ENCODE measurements at regions not wholly inside any gene's neighbourhood (a gene's known extent, or its start where the extent isn't known, plus 50 kb on each side); places are given as distances from the start of the nearest gene placed in this dataset.
A peak's percentile ranks its signal among the peaks of the same experiment; 100 is the strongest.

DNA sequence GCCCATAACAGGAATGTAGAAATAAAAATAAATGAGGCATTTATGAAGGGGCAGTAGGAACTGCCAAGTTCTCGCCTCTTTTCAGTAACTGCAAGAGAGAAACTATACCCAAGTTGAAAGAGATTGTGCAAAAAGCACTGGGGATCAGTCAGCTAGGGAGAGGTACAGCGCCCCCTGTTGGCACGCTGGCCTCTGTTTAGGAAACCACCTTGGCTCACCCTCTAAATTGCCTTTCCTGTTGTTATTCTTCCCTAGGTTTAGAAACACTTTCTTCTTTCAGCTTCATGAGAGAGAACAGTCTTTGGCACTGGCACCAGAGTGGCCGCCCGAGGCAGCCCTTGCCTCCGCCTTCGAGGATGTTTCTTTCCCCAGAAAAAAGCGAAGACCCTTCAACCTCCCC lies 348.5 kb downstream of the MID1IP1 start:
- Histone ChIP-seq H3K27ac (no peak overlapping the region), H3K4me3 (no peak overlapping the region), H3K9me3 (no peaks in the 10 kb centered on the region), H3K27me3 (no peaks in the 10 kb centered on the region), H3K36me3 (no peaks in the 10 kb centered on the region), H3K4me1 (no peaks in the 10 kb centered on the region)
- TF ChIP-seq, protein P1, sequence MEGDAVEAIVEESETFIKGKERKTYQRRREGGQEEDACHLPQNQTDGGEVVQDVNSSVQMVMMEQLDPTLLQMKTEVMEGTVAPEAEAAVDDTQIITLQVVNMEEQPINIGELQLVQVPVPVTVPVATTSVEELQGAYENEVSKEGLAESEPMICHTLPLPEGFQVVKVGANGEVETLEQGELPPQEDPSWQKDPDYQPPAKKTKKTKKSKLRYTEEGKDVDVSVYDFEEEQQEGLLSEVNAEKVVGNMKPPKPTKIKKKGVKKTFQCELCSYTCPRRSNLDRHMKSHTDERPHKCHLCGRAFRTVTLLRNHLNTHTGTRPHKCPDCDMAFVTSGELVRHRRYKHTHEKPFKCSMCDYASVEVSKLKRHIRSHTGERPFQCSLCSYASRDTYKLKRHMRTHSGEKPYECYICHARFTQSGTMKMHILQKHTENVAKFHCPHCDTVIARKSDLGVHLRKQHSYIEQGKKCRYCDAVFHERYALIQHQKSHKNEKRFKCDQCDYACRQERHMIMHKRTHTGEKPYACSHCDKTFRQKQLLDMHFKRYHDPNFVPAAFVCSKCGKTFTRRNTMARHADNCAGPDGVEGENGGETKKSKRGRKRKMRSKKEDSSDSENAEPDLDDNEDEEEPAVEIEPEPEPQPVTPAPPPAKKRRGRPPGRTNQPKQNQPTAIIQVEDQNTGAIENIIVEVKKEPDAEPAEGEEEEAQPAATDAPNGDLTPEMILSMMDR (IDR thresholded peaks at IDR 0.05) = peak; percentile 41 to 76
- peak; percentile 80 for DNase-seq (ENCODE audit: low spot score)

DNA sequence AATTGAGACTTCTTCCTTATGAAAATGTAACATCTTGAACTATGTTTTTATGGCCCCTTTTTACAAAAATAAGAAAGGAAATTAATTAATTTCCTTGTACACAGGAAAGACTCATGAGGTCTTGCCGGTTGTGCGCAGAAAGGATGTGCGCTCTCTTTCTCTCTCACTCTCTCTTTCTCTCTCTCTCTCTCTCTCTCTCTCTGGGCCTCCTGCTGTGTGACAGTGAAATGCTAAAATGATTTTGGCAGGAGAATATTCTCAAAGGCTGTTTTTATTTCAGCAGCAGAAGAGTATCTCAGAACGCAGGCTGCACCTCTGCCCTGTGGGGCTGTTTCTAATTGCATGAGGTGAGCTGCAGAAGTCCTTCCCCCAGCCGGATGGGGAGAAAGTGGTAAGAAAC lies 349.0 kb downstream of the MID1IP1 start:
- no peaks in the 10 kb centered on the region for H3K27me3 ChIP-seq
- no peaks in the 10 kb centered on the region for H3K4me1 ChIP-seq
- H3K36me3 ChIP-seq = no peaks in the 10 kb centered on the region
- H3K27ac ChIP-seq = no peak overlapping the region
- TF ChIP-seq, protein P1 (IDR thresholded peaks at IDR 0.05) = no peak
- DNase-seq (ENCODE audit: low spot score) = no peak
- no peak overlapping the region for H3K4me3 ChIP-seq
- H3K9me3 ChIP-seq = no peaks in the 10 kb centered on the region

DNA sequence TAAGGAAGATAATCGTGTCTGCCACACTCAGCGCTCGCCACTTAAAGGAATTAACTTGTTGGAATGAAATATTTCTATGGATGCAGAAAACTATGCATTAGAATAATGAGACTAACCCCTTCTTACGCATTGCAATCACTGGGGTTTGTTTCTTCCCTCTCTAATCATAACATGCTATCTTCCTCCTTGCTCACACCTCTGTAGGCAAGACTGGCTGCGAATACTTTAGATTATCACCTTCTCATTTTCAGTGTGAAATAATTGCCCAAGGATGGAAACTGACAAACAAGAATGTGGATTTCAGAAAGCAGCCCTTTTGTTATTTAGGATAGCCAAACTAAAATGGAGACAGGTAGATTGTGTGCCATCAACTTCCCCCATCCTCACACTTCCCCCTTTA lies 349.4 kb downstream of the MID1IP1 start:
- DNase-seq (ENCODE audit: low spot score) = no peak
- no peaks in the 10 kb centered on the region for H3K4me1 ChIP-seq
- no peaks in the 10 kb centered on the region for H3K9me3 ChIP-seq
- no peak overlapping the region for H3K27ac ChIP-seq
- TF ChIP-seq, protein P1 (IDR thresholded peaks at IDR 0.05) = no peak
- no peaks in the 10 kb centered on the region for H3K27me3 ChIP-seq
- no peaks in the 10 kb centered on the region for H3K36me3 ChIP-seq
- no peak overlapping the region for H3K4me3 ChIP-seq

DNA sequence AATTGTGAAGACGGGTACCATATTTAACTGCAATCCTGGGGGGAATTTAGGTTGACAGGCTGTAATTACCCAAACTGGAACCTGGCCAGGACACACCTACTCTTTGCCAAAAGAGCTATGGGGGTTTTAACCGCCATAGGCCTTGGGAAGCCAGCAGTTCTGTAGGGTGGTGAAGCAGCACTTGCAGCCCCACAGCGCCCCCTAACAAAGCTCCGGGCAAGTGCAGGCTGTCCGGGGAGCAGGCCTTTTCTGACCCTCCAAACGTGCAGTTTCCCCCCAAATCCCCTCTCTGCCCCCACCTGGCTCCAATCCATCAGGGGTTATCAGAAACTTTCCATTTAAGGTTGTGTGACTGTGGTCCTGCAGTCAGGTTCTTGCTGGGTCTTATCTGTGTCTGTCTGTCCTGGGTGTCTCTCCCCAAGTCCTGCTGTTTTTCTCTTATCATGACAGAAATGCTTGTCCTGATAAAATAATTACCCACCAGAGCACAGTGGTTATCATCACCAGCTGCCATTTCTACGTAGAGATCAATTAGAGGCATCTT lies 350.9 kb downstream of the MID1IP1 start:
- TF ChIP-seq, protein P1 (IDR thresholded peaks at IDR 0.05) = peak; percentile 23 to 64
- H3K4me3 ChIP-seq = no peak overlapping the region
- H3K27me3 ChIP-seq = no peaks in the 10 kb centered on the region
- no peaks in the 10 kb centered on the region for H3K9me3 ChIP-seq
- no peak for DNase-seq (ENCODE audit: low spot score)
- no peaks in the 10 kb centered on the region for H3K4me1 ChIP-seq
- no peak overlapping the region for H3K27ac ChIP-seq
- H3K36me3 ChIP-seq = no peaks in the 10 kb centered on the region

DNA sequence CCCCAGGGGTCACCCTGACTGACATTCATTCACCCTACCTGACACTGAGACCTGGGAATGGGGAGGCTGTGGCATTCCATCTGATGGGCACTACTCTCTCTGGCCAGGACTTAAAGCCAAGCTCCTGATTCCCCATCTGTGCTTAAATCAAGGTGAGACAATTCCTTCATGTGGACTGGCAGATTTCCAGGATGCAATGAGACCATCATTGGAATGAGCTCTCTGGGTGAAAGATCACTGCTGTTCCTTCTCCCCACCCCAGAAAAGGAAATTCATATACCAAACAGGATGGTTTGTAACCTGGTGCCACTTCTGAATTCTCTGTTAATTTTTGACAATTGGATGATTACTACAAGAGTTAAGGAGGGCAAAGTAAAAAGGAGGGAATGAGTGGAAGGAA lies 354.8 kb downstream of the MID1IP1 start:
- Histone ChIP-seq H3K4me1 (no peaks in the 10 kb centered on the region), H3K36me3 (no peaks in the 10 kb centered on the region), H3K27ac (no peak overlapping the region), H3K27me3 (no peaks in the 10 kb centered on the region), H3K4me3 (no peak overlapping the region), H3K9me3 (no peaks in the 10 kb centered on the region)
- TF ChIP-seq, protein P1 (IDR thresholded peaks at IDR 0.05) = no peak
- DNase-seq (ENCODE audit: low spot score) = no peak

DNA sequence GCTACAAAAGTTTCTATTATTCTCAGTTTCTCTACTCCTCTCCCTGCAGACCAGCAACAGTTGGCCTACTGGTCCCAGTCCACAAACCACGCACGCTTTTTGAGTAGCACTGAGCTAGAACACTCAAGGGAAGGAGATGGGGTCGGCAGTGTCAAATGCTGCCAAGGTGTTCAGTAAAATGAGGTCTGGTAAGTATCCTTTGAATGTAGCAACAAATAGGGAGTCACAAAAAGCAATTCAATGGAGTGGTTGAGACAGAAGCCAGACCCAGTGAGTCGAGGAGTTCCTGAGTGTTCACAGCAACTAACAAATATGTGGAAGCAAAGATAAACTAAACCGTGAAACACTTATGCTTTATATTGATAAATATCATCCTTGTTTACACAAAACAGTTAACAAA lies 355.7 kb downstream of the MID1IP1 start:
- Histone ChIP-seq H3K4me1 (no peaks in the 10 kb centered on the region), H3K36me3 (no peaks in the 10 kb centered on the region), H3K9me3 (no peaks in the 10 kb centered on the region), H3K27me3 (no peaks in the 10 kb centered on the region), H3K27ac (no peak overlapping the region), H3K4me3 (no peak overlapping the region)
- TF ChIP-seq, protein P1 (IDR thresholded peaks at IDR 0.05) = no peak
- no peak for DNase-seq (ENCODE audit: low spot score)

Measured in right atrium auricular region (tissue), 2 donors.